HG02588 (cell line): ENCODE measurements at regions not wholly inside any gene's neighbourhood (a gene's known extent, or its start where the extent isn't known, plus 50 kb on each side); places are given as distances from the start of the nearest gene placed in this dataset.

ENCODE experiments used
- ATAC-seq: cut with Tn5 transposase; IDR thresholded peaks from one replicate; pipeline ENCODE4 v1.9.1; 2021; ENCODE audit warnings: mild to moderate bottlenecking, moderate library complexity; ENCODE audit not compliant: unreplicated experiment

DNA sequence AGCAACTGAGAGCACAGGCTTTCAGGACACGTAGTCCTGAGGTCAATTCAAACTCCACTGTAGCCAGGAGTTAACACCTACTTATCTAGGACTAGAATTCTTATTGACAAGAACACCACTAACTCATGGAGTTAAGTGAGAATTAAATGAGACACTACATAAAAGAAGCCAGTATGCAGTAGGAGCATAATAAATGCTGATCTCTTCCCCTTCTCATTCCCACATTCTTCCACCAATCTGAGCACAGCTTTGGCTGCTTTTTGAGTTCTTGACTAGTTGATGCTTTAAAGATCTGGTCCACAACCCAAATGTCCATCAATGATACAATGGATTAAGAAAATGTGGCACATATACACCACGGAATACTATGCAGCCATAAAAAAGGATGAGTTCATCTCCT, 55.2 kb downstream of the TTC32 start:
- no peak for ATAC-seq

DNA sequence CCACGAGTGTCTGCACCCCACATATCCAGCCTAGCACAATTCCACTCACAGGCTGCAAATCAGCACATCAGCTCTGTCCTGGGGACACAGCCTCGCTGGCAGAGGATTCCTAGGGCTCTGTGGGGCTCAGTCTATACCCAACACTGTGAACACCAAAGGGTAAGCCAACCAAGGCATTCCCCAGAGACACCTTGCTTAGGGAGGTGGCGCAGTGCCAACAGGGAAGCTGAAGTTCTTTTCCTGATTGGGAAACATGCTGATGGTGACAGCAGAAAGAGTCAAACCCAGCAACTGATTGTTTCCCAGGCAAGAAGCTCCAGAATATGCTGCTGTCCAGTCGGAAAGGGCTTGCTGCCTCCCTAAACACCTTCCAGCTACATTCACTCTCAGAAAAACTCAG, 55.8 kb downstream of the TTC32 start:
- ATAC-seq: no peak

DNA sequence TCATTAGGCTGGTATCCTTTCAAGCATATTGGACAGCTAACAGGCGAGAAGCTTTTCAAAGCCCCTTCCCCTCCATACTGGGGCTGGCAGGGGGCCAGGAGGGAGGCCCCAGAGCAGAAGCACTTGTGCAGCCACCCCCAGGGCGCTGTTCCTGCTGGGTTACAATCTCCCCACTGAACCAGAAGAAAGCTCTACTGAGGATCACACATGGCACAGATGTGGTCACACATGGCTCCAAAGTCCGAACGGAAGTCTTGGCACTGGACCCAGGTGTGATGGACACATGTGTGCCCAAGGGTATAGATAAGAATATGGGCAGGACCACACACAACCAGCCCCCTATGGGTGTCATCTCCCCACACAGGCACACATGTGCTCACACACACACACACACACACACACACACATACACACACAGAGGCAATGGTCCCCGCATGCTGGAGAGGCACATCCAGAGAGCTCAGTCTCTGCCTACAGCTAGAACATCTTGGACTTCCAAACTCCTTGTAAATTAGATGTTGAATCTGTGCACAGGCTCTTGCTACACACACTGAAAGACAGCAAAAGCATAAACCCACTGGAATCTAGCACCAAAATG, 56.4 kb downstream of the TTC32 start:
- ATAC-seq: no peak

DNA sequence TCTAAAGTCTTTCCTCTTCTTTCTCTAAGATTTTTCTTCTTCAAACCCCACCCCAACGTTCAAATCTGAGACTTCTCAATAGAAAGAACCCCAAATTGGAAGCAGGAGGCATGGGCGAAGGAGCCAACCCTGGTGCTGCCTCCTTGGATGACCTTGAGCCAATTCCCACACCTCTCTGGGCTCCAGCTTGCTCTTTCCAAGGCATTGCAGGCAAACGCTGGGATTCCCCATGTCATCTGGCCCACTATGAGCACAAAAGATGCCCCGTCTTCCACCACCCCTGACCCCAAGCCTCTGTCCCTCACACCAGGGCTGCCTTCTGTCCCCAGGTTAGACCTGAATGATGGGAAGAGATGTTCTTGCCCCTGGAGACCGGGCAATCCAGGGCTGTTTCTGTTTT, 57.0 kb downstream of the TTC32 start:
- ATAC-seq: no peak

DNA sequence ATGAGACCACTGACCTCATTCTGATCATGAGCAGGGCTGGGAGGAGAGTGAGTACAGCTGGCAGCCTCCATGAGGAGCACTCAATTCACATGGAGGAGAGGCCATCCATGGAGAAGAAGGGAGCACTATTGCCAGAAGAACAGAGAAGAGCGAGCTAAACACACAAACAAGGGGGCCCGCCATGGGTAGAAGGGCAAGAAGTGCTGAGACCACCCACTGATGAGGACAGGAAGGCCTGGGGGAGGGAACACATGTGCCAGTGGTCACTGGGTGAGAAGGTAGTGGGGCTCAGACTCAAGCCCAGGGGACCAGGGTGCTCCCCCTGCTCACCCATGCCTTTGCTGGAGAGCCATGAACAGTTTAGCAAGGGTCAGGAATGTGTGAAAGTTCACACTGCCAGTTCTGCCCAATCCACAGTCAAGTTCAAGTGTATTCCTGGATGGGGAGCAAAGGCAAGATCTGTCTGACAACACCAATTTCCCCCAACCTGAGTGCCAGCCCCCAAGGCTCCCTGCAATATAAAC, 57.7 kb downstream of the TTC32 start:
- ATAC-seq: no peak

DNA sequence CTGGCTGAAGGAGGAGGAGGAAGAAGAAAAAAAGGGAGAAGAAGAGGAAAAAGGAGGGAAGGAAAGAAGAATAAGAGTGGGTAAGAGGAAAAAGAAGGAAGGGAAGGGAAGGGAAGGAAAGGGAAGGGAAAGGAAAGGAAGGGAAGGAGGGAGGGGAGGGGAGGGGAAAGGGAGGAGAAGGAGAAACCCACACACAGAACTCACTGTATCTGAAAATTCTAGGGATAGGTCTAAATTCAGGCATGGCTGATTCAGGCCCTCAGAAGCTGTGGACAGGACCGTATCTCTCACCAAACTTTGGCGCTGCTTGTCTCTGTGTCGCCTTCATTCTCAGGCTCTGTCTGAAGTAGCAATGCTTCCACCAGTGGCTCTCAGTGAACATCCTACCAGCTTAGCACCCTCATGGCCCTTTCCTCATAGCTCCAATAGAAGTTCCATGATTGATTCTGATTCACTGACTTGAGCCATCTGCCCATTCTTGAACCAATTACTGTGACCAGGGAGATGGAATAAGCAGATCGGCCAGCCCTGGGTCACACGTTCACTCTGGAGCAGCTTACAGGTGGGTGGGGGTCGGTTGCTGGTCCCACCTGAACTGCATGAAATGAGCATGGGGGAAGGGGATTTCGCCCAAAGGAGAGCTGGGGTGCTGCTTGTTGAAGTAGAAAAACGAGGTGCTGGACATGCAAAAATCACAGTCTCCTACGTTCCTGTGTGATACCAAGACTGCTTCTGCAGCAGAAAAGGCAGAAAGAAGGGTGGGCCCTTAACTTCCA, 59.7 kb downstream of the TTC32 start:
- ATAC-seq: no peak

DNA sequence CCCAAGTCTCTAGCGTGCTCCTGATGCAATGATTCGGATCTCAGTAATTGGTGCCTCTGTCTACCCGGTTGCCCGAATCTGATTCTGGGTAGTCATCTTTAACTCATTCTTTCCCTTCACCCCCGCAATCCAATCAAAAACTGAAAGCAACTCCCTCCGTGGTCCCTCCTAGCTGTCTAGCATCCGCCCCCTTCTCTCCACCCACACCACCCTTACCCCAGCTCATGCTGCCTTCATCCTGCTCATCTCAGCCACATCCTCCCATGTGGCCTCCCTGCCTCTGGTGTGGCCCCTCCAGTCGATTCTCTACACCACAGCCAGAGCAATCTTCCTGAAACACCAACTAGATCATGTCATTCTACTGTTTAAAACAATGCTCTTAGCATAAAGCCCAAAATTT, 62.3 kb downstream of the TTC32 start:
- no peak for ATAC-seq

DNA sequence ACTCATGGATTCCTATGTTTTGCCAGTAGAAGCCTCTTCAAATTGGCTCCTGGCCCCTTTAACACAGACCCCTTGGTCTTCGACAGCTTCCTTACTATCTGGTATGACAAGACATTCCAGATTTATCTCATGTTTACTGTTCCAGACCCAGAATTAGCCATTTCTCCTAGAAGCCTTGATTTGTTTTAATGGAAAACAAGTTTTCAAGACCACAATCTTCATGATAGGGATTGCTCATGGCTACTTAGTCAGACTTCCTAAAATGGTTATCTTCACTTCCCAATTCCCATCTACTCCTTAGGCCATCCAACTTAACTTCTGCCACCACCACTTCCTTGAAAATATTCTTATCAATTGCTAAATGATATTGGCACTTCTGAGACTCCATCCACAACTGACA, 63.2 kb downstream of the TTC32 start:
- no peak for ATAC-seq

DNA sequence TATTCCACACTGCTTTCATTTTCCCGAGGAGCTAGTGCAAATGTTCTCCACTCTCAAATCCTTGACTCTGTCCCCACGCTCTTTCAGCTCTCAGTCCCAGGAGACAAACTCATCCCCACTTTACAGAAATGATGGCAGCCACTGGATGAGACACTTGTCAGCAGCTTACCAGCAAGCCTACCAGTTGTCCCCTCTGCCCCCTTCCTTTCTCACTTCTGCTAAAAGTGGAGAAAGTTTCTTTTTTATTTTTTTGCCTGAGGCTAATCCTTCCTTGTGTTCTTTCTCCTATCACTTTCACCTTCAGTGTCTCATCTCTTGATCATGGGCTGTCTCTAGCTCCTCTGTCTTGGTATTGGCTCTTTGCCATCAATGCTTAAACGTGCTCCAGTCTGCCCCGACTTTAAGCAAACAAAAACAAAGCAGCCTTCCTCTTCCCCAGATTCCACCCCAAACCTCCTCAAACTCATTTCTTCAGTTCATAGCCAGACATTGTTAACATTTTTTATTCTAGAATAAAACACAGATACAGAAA, 64.5 kb downstream of the TTC32 start:
- ATAC-seq: no peak

DNA sequence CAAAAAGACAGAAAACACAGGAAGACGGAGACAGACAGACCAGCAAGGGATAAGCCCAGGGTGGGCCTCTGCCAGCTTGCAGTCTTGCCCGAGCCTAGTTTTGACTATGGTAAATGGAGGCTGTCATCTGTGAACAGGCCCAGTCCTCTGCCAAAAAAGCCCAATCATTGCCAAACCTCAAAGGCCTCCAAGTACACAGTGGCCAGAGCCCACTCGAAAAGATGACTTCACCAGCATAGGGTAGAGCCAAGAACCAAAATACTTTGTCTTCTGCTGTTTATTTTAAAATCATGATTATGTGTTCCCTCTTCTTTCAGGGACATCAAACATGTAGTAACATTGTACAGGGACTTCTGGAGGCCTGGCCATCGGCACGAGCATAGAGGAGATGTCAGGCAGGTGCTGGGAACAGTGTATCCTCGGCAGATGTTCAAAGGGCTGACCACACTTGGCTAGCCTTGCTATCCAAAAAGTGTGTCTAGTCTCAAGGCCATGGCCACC, 66.0 kb downstream of the TTC32 start:
- no peak for ATAC-seq

DNA sequence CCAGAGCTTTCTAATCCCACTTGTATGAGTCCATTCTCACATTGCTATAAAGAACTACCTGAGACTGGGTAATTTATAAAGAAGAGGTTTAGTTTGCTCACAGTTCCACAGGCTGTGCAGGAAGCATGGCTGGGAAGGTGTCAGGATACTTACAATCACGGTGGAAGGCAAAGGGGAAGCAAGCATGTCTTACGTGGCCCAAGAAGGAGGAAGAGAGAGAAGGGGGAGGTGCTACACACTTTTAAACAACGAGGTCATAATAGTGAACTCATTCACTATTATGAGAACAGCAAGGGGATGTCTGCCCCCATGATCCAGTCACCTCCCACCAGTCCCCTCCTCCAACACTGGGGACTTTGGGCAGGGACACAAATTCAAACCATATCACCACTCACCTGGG, 67.8 kb downstream of the TTC32 start:
- no peak for ATAC-seq

DNA sequence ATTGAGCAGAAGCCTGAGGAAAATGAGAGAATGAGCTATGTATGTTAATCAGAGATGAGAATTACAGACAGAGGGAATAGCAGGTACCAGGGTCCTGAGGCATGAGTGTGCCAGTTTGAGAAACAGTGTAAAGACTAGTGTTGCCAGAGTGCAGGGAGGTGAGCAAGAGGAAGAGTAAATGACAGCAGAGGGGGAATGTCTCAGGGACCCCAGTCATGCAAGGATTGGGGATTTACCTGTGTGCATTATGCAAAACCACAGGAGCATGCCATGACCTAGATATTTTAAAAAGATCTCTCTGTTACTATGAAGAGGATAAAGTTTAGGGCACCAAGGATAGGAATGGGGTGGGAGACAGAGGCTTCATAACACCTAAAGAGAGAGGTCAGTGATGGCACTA, 72.1 kb downstream of the TTC32 start:
- ATAC-seq: no peak

DNA sequence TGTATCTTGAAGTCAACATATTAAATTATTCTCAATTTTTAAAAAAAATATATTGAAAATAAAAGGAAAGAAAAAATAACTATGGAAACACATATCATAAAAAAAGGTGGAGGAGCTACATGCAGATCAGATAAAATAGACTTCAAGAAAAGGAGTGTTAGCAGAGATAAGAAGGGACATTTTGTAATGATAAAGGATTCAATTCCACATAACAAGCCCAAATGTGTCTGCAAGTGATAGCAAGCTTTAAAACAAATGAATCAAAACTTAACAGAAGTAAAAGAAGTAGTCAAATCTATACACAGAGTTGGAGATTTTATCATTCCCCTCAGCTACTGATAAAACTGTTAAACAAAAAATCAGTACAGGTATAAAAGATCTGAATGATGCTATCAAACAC, 74.9 kb downstream of the TTC32 start:
- no peak for ATAC-seq

DNA sequence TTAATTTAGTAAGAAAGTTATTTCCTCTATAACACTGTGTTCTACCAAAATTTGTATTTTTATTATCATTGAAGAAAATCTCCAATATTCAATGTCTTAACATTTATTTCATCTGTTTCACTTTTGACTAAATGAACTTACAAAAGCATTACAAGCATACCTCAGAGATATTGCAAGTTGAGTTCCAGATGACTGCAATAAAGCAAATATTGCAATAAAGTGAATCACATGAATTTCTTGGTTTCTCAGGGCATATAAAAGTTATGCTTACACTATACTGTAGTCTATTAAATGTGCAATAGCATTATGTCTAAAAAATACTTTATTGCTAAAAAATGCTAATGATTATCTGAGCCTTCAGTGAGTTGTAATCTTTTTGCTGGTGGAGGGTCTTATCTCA, 78.3 kb downstream of the TTC32 start:
- ATAC-seq: no peak

DNA sequence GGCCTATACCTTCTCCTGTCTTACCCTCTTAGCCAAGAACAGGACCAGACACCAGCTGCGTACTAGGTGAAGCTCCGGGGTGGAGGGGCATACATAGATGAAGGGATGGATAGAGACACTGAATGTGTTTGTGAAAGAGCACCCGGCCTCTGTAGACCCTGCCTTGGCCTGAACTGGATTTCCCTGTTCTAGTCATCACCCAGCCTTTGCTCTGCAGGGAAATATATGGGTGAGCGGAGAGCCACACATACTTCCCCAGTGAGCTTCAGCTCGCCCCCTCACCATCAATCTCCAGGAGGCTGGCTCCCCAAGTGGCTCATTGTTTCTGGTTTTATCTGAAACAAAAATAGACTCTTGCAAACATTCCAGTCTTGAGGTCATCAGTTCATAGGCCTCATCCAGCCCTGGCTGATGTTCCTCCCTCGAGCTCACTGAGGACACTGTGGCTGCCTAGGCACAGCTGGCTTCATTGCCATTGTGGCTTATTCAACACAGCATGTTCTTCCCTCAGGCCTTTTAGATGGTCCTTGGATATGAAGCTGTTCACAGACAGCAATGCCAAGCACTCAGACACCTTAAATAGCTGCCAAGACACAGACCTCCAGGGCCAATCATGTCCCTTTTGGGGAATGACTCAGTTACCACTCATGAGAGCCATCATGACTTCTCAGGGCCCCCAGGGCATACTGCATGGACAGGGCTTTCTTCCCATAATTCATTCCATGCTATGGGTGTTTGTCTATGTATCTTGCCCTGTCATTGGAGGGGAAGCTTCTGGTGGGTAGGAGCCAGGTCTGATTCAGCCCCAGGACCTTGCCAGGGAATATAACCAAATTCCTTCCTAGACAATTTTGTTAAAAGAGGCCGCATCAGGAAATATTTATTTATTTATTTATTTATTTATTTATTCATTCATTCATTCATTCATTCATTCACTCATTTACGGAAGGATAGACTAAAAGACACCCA, 82.4 kb downstream of the TTC32 start:
- ATAC-seq: no peak

DNA sequence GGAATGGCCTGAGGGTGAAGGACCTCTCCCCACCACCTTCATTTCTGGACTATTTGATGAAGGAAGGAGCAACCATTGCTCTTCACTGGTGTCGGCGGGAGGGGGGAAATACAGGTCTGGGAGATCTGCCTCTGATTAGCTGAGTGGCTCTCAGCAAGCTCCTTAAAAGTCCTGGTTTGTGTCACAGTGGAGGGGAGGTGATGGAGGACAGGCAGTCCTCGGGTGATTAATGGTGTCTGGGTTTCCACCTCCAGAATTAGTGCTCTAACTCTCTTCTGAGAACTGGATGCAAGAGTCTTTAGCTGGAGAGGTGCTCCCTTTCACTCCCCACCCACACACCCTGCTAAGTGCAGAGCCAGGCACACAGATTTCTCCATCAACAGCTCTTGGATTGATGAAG, 83.2 kb downstream of the TTC32 start:
- ATAC-seq: no peak

DNA sequence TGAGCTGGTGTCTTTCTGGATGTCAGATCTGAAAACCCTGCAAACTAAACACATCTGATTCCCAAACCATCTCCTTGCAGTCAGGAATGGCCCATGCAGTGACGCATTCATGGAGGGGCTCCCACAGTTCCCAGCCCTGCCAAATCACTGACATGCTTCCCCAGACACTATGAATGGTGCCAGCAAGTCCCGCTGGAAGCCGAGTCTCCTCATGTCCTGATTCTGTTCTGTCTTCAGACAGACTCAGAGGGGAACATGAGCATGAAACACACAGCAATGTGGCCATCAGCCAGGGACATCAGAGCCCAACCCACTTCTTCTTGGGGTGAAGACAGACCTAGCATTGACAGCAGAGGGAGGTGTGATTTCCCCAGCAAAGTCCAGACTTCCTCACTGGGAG, 83.7 kb downstream of the TTC32 start:
- no peak for ATAC-seq

DNA sequence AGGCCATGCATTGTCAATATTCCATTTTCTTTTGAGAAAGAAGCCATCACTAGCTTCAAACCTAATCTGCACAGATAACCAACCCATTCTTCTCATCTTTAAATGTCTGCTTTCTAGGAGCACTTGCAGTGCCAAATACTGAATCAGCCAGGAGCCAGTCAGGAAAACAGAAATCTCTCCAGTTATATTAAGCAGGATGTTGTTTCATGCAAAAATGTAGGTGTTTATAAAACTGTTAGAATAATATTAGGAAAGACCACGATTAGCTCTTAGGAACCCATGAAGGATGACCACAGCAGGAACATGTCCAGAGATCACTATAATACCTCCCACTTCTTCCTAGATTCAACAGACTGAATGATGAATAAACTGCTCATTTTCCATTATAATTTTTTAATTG, 86.0 kb downstream of the TTC32 start:
- no peak for ATAC-seq

DNA sequence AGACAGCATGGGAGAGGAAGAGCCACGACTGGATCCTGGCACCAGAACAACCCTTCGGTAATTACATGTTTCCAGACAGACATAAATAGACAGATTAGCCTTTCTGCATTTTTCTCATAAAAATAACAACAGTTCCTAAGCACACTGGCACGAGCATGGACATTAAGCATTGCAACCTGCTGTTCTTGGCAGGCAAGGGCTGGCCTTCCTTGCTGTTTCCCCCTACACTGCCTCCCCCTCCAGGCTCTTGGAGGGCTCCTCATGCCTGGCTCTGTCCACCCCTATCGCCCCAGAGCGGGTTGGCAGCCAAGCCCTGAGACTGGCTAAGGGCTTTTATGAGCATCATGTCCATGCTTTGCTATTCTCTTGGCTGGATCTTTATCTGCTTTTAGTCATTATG, 89.6 kb downstream of the TTC32 start:
- no peak for ATAC-seq

DNA sequence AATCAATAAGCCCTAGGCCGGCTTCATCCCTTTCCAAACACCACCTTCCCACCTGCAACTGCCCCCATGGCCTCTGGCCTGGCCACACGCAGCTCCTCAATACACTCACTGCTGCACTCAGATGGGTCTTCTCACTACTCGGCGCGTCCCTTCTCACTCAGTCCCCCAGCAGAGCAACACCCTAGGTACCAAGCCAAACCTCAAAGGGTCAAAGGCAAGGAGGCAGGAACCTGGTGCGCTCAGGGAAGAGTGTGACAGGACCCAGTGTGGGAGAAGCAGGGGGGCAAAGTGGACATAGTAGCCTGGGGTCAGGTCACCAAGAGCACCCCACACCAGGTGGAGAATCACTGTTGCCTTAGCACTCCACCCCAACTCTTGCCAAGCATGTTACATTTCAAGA, 90.6 kb downstream of the TTC32 start:
- no peak for ATAC-seq

DNA sequence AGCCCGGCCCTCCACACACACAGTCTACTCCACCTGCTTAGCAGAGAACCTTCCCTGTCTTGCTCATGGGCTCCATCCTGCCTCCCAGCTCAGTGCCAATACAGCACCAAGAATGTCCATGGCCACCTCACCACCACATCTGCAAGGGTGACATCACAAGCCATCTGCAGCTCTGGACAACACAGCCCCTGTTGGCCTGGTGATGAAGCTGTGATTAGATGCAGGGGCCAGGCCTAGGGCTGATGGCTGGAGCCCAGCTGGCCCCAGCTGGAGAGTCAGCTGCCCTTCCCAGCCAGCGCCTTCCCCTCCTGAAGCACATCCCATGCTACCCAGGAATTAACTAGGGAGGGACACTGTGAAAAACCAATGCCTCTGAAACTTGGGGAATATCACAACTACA, 91.1 kb downstream of the TTC32 start:
- no peak for ATAC-seq
